A549 (cell line): ENCODE measurements at regions not wholly inside any gene's neighbourhood (a gene's known extent, or its start where the extent isn't known, plus 50 kb on each side); places are given as distances from the start of the nearest gene placed in this dataset.

Experiments
- CEBPB ChIP-seq, 2 experiments: fragments of >200 bp in 1 of 2; sonication (Bioruptor Twin) in 1 of 2; formaldehyde crosslinking in 1 of 2; IDR thresholded peaks; 2 replicates each; pipeline ENCODE4 v1.6.1; 2012 to 2016
- CHD4 ChIP-seq: fragments of 200-600 bp; sonication (generic); IDR thresholded peaks from 2 replicates; pipeline ENCODE4 v1.6.1; 2016; ENCODE audit warnings: antibody characterized with exemption, mild to moderate bottlenecking, borderline replicate concordance
- CTCF ChIP-seq: fragments of >200 bp; sonication (Bioruptor Twin); formaldehyde crosslinking; IDR thresholded peaks from 3 replicates; pipeline ENCODE4 v1.5.1; 2016
- HDAC2 ChIP-seq: fragments of 200-600 bp; sonication (generic); IDR thresholded peaks from 2 replicates; pipeline ENCODE4 v1.6.1; 2016
- JUN ChIP-seq, 2 experiments: fragments of >200 bp; sonication (Bioruptor Twin); formaldehyde crosslinking; IDR thresholded peaks; 2 replicates in 1 of 2; 3 replicates in 1 of 2; pipeline ENCODE4 v1.6.1; 2016 to 2017
- KDM1A ChIP-seq: fragments of 200-600 bp; sonication (generic); IDR thresholded peaks from 2 replicates; pipeline ENCODE4 v1.6.1; 2016; ENCODE audit warnings: low read depth, mild to moderate bottlenecking
- MAX ChIP-seq: IDR thresholded peaks from 2 replicates; pipeline ENCODE4 v1.6.1; 2012
- PHF8 ChIP-seq: fragments of 200-600 bp; sonication (generic); IDR thresholded peaks from 2 replicates; pipeline ENCODE4 v1.6.1; 2016; ENCODE audit warnings: low read depth, mild to moderate bottlenecking, antibody characterized with exemption, moderate library complexity, borderline replicate concordance
- POLR2A ChIP-seq: IDR thresholded peaks from 2 replicates; pipeline ENCODE4 v1.6.1; 2012; ENCODE audit warnings: mild to moderate bottlenecking, low read length
- TP53 ChIP-seq: fragments of 250-450 bp; sonication (Bioruptor Pico); IDR thresholded peaks from 2 replicates; pipeline ENCODE4 v1.5.0; 2021; ENCODE audit warnings: mild to moderate bottlenecking, moderate library complexity
- USF2 ChIP-seq: fragments of 450-650 bp; IDR thresholded peaks from 2 replicates; pipeline ENCODE4 v1.6.1; 2014; ENCODE audit warnings: antibody characterized with exemption
- ZSCAN20 ChIP-seq: fragments of 250-450 bp; sonication (Bioruptor Pico); IDR thresholded peaks from 2 replicates; pipeline ENCODE4 v1.8.0; 2022; ENCODE audit warnings: mild to moderate bottlenecking, moderate library complexity

GRCh38 chr10:100687143-100688003 is 58.0 kb upstream of the PAX2 start:
- no peak for TF ChIP-seq TP53 (CRISPR knock-in tag)
- TF ChIP-seq CHD4: no peak
- TF ChIP-seq CEBPB (IDR thresholded peaks at IDR 0.05): no peak
- no peak for TF ChIP-seq CTCF
- TF ChIP-seq HDAC2: no peak
- no peak for TF ChIP-seq MAX
- no peak for TF ChIP-seq PHF8
- no peak for TF ChIP-seq ZSCAN20
- no peak for TF ChIP-seq POLR2A
- TF ChIP-seq KDM1A: no peak
- no peak for TF ChIP-seq USF2
- no peak for TF ChIP-seq JUN (IDR thresholded peaks at IDR 0.05)
